ENCODE measurements at regions not wholly inside any gene's neighbourhood (a gene's known extent, or its start where the extent isn't known, plus 50 kb on each side); places are given as distances from the start of the nearest gene placed in this dataset.

DNA sequence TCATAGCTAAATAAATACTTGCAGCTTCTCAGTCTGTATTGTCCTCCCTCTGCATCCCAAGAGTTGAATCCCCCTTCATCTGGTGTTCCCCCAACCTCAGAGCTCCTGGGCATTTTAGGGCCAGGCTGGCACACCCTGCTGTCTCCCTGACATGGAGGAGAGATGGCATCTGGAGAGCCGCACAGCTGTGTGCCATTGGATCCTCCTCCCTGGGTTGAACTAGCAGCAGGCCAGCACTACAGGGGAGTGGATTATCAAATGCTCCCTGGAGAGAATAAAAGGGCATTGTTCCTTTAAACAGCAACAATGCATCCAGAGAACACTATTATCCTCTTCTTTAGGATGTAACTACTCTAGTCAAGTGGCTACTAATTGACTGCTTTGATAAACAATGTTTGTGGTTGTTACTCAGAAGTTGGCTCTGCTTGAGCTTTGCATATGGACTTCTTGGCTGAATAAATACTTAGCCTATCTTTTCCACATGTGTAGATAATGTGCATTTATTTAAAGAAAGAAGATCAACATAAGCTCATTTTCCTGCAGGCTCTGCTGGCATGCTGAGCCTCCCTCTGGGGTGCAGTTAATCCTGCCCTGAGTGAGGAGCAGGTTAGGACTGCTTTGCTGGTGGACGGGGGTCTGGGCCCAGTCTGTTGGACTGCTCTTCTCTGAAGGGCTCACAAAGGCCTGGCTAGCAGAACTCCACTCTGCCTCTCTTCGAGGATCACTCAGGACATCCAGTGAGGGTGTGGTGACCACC is 897.2 kb downstream of the TBC1D22A start:
- no peak for DNase-seq (ENCODE audit: low read depth)

DNA sequence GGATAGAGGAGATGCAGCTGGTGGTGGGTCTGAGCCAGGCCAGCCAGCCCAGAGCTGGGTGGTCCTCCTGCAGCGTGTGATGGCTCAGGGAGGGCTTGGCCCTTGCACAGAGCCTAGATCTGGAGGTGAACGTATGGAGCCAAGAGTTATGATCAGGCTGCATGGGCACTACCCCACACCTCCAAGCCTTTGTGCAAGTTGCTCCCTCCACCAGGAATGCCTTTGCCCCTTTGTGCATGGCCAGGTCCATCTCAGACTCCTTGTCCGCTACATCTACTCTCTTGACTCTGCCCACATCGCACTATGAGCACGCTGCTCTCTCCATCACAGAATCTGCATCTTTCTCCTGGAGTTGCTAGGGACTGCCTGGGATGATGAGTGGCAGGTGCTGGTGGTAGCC is 895.7 kb downstream of the TBC1D22A start:
- no peak for DNase-seq (ENCODE audit: low read depth)

DNA sequence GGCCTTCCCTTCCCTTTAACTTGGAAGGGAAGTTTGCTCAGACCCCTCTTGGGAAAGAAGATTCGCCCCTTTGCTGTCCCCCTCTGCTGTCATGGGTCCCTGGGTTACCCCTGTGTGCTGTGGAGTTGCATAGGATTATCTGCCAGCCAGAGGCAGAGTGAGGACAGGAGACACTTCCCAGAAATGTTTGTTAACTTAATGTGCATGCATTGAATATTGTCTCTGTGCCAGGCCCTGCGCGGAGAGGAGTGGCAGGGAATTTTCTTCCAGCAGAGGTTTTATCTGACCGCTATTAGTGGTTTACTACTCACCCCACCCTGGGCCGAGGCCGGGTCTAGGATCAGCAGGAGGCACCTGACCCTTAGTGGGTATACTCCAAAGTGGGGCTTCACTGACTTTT is 894.8 kb downstream of the TBC1D22A start:
- no peak for DNase-seq (ENCODE audit: low read depth)

DNA sequence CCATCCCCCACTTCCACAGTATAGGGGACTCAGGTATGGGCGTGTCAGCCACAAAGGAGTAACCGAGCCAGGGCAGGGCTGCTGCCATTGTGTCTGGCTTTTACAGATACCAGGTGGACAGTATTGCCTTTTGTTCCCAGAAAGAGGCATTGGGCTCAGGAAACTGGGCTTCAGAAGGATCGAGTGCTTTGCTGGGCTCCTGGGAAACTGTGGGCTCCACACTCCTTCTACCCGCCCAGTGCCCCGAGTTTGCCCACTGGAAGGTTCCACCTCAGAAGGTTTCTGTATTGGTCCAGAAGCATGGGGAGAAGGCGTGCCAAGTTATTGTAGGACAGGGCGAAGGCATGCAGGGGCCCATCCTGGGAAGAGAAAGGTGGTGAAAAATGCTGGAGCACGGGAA is 894.4 kb downstream of the TBC1D22A start:
- DNase-seq (ENCODE audit: low read depth), result no peak

DNA sequence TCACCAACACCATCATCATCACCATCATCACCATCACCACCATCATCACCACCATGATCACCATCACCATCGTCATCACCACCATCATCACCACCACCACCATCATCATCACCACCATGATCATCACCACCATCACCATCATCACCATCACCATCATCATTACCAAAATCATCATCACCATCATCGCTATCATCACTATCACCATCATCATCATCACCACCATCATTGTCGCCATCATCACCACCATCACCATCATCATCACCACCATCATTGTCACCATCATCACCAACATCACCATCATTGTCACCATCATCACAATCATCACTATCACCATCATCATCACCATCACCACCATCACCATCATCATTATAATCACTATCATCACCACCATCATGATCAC is 893.5 kb downstream of the TBC1D22A start:
- no peak for DNase-seq (ENCODE audit: low read depth)

DNA sequence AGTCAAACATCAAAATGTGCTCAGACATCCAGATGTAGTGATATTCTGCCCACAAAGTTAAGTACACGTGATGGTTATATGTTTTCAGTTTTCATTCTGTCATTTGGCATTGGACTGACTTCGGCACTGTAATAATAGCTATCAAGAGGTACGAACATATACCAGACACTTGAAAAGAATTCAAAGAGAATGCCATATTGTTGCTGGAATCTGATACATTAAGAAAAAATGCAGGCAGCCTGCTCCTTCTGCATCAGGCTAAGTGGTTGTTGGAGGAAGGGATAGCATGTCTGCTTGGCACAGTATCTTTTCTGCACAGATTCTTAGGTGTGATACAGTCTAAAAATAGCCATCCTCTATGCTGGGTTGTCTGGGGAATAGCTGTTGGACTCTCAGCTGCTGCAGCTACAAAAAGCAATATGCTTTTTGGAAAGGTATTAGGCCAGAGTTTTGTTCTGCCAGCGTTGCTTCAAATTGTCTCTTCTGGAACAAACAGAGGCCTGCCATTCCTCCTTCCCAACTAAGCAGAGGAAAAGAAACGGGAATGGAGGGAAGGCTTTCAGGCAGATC is 892.6 kb downstream of the TBC1D22A start:
- no peak for DNase-seq (ENCODE audit: low read depth)

DNA sequence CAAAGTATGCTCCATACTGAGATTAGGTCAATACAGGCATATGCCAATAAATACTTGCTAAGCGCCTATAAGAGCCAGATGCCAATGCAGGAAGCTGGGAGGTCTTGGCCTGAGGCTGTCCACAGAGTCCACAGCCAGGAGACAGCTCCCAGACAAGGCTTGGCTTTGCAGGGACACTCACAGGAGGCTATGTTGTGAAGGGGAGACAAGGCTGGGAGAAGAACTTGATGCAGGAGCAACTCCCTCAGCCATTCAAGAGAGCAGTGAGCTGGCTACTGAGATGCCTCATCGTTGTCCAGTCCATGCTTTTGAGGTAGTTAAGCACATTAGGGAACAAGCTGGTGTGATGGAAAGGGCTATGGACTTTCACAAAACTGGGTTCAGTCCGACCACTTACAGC is 891.5 kb downstream of the TBC1D22A start:
- no peak for DNase-seq (ENCODE audit: low read depth)

DNA sequence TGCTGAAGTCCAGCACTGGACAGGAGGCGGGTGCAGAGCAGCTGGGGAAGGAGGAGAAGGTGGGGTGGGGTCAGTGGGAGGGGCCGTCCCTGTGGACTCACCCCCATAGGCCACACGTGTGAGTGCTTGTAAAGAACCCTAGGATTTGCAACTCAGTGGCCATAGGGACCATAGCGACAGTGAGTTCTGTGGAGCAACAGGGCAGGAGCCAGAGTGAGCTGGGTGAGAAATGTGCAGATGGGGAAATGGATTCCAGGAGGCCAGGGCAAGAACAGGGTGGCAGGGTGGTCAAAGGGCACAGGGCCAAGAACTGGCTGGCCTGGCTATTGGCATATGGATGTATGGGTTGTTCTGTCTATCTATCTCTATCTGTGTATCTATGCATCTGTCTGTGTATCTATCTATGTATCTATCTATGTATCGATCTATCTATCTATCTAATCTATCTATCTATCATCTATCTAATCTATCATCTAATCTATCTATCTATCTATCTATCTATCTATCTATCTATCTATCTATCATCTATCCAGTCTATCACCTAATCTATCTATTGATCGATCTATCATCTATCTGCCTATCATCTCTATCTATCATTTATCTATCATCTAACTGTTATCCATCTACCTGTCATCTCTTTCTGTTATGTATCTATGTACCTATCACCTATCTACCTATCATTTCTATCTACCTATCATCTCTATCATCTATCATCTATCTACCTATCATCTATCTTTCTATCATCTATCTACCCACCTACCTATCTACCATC is 889.0 kb downstream of the TBC1D22A start:
- no peak for DNase-seq (ENCODE audit: low read depth)

DNA sequence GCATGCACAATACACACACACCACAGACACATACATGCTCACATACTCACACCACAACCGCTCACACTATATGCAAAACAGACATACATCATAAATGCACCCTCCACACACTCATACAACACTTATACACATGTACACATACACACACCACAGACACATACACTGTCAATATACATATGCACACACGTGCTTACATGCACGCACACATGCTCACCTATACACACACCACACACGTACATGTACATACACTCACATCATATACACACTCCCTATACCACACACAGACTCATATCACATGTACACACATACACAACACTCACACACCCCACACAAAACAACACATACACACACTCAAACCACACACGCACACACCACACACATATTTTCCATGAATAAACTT is 885.3 kb downstream of the TBC1D22A start:
- DNase-seq (ENCODE audit: low read depth), result no peak

DNA sequence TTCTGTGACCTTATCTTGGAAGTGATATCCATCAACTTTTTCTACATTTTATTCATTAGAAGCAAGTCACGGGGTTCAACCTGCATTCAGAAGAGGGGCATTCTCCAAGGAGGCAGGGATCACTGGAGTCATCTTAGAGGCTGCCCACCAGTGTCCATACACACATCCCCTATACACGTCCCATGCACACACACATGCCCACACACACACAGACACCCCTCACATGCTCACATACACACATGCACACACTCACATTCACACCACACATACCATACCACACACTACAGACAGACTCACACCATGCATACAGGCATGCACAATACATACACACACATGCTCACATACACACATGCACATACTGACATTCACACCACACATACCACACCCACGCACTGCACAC is 884.7 kb downstream of the TBC1D22A start:
- DNase-seq (ENCODE audit: low read depth), result no peak

DNA sequence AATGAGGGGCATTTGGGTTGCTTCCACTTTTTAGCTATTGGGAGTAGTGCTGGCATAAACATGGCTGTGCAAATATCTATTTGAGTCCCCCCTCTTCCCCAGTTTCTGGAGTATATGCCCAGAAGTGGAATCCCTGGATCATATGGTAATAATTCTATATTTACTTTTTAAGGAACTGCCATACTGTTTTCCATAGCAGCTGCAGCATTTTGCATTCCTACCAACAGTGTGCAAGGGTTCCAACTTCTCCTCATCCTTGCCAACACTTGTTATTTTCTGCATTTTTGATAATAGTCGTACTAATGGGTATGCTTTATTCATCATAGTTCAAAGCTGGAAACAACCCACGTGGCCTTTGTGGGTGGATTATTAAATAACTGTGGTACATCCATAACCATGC is 883.5 kb downstream of the TBC1D22A start:
- DNase-seq (ENCODE audit: low read depth), result no peak

DNA sequence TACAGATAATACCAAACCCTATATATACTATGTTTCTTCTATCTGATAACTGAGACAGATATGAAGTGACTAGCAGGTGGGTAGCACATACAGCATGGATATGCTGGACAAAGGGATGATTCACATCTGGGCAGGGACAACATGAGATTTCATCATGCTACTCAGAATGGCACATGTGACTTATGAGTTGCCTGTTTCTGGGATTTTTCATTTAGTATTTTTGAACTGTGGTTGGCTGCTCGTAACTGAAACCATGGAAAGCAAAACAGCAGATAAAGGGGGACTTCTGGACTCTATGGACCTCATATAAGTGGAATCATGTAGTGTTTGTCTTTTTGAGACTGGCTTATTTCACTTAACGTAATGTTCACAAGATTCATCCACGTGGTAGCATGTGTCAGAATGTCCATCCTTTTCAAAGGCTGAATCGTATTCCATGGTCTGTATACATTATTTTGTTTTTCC is 883.0 kb downstream of the TBC1D22A start:
- DNase-seq (ENCODE audit: low read depth), result no peak

DNA sequence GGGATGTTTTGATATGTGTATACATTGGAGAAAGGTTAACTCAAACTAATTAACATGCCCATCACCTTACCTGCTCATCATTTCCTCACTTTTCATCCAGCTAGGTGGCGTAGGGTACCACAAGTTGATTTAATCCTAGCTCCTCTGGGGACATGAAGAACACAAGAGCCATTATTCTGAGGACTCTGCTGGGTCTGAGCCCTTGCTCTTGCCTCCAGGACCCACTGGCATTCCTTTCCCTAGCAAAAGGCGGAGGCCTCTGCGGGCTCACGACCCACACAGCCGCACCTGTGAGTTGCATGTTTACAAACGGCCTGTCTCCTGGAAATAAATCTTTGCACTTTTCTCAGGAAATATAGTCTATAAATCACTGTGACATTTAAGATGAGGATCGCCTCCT is 871.9 kb downstream of the TBC1D22A start:
- DNase-seq (ENCODE audit: low read depth), result no peak

DNA sequence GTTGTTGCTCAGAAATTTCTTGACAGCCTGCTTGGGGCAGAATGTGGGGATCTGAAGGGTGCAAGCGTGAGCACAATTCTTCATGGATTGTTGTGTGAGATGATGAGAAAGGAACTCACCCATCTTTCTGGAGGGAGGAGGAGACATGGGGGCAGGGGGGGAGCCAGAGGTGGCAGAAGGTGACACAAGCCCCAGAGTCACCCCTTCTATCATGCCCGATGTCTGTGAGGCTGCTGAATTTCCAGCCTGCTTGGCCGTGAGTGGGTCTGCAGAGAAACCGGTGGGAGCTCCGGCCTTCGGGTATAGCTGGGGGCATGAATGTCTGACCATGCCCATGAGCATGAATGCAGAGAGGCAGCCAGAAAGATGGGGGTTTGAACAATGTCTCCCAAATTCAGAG is 870.7 kb downstream of the TBC1D22A start:
- no peak for DNase-seq (ENCODE audit: low read depth)

DNA sequence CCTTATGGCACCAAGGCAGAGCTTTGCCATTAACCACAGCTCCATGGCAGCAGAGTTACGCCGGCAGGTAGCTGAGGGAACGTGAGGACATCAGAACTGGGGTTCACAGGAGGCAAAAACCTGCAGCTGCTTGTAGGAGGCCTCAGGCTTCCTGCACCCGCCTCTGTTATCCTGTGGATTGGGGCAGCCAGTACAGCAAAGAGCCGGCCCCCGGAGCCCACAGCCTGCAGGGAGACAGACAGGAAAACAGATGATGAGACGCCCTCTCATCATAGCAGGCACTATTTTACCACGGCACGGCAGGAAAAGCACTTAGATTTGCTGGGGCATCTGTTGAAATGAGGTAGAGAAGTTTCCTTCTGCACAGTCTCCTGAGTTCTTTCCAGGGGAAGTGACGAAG is 870.3 kb downstream of the TBC1D22A start:
- DNase-seq (ENCODE audit: low read depth), result no peak

DNA sequence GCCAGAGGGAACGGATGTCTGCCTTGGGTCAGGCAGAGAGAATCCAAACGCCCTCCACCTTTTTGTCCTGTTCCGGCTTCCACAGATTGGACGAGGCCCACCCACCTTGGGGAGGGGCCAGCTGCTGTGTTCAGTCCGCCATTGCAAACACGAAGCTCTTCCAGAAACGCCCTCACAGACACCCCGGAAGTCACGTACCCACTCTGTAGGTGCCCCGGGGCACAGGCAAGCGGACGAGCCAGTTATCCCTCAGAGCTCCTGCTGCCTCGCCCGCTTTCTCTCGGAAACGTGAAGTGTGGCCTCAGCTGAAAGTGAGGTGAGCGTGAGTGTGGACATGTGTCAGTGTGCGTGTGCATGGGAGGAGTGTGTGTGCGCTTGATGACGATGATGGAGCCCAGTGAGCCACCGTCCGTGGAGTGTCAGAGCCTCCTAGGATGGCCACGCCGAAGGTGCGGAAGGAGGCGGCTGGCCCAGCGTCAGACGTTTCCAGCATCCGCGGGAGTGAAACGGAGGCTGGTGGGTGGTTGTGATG is 869.2 kb downstream of the TBC1D22A start:
- DNase-seq (ENCODE audit: low read depth), result no peak

DNA sequence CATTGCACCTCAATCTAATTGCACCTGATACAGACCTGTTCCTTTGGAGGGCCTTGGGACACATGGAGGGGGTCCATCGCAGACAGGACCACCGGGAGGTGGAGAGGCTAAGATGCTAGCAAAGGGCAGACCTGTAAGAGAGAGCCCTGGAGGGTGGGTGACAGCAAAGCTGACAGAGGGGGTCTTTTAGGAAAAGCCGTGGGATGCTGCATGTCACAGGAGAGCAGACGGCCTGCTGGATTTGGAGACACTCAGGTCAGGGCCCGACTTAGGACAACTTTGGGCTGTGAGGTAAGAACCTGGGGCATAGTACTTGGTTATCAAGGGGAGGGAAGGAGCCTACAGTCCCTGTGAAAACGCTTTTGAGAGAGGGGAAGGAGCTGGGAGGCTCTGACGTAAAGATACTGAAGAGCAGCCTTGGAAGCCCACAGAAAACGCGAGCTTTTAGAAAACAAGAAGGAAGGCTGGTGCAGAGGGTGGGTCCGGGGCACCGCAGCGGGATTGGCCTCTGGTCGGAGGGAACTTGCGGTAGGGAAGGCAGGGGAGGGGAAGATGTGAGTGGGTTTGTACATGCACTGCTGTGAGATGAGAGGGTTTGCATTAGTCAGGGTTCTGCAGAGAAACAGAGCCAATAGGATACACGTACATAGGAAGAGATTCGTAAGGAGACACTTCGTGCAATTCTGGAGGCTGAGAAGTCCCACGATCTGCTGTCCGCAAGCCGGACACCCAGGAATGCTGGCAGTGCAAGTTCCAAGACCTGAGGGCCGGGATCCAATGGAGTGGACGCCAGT is 868.5 kb downstream of the TBC1D22A start:
- no peak for DNase-seq (ENCODE audit: low read depth)

DNA sequence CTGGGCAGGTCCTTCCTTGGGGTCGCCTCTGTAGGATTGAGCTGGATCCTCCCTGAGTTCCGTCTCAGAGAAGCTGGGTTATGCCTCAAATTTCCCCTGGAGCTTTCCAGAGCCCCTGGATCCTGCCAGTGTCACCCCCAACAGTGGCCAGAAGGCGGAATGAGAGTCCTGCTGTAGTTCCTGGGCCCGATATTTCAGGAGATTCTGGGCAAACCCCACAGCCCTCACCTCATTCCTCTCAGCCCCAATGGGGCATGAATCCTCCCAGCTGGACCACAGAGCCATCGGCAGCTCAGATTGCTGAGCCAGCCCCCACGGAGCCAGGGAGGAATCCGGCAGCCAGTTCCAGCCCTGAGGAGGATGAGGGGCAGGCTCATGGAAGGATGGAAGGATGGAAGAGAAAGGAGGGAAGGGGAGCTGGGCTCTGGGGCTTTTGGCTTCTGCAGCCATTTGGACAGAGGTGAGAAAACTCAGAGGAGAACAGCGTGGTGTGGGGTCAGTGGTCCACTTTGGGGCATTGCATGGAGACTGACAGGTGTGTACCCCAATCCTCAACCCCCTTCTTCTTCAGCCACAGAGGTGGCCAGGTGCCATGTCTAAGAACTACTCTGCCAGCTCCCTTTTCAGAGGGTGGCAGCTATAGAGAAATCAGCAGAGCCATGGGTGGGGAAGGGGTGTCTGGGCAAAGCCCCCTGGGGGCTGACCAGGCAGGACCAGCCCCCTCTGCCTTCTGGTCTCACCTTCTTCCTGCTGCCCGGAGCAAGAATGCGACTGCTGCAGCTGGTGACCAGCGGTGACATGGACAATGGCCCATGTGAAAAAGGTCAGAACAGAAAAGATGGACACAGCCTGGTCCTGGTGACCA is 867.6 kb downstream of the TBC1D22A start:
- DNase-seq (ENCODE audit: low read depth), result no peak

DNA sequence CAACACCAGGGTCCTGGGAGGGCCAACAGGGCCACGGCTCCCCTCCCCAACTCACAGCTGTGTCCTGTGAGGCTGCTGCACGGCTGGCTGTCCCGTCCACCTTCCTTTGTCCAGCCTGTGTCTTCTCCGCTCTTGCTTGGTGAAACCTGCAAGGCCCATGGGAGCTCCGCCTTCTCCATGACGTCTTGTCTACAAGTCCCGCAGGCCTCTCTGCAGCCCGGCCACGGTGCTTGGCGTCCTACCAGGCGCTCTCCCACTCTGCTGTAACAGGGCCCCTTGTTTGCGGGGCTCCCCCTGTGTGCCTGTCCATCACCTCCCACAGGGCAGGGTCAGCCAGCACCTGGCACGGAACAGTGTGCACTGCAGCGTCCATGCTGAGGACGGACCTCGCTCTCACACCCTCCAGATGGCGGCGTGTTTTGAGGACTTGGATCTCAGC is 866.8 kb downstream of the TBC1D22A start:
- no peak for DNase-seq (ENCODE audit: low read depth)

DNA sequence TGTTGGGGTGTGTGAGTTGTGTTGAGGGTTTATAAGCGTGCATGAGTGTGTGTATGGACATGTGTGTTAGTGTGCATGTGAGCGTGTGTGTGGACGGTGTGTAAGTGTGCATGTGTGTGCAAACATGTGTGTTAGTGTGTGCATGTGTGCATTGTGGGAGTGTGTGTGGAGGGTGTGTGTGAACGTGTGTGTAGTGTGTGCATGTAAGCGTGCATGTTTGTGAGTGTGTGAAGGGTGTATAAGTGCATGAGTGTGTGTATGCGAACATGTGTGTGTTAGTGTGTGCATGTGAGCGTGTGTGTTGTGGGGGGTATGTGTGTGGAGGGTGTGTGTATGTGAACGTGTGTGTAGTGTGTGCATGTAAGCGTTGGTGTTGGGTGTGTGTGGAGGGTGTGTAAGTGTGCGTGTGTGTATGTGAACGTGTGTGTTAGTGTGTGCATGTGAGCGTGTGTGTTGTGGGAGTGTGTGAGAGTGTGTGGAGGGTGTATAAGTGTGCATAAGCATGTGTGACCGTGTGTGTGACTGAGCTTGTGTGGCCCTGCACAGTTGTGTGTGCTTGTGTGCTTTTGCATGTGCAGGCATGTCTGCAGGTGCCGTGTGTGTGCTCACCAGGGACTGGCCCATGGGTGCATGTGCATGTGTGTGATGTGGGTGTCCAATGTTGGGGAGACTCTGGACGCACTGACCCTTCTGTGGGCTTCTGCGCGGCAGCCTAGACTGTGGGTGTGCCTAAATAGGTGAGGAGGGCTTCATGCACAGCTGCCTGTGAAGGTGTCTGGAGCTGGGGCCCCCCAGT is 866.2 kb downstream of the TBC1D22A start:
- DNase-seq (ENCODE audit: low read depth), result no peak

Measured in stimulated activated CD8-positive, alpha-beta memory T cell treated with anti-CD3 and anti-CD28 coated beads, Interleukin-12 subunit alpha, Interleukin-12 subunit beta, amount 100 ng/mL, for 4 hours (primary cell).